GM13976 (cell line): ENCODE measurements at regions not wholly inside any gene's neighbourhood (a gene's known extent, or its start where the extent isn't known, plus 50 kb on each side); places are given as distances from the start of the nearest gene placed in this dataset.

ENCODE experiments used
- DNase-seq: peaks from one replicate; pipeline ENCODE4 v3.0.0; 2012; ENCODE audit warnings: low spot score
- in situ Hi-C: fragments of 300-500 bp; cut with MboI; formaldehyde crosslinking; loops from one replicate; pipeline ENCODE4 v1.12.0; 2022; ENCODE audit warnings: low sequenced_read_pairs, mixed read lengths, inconsistent platforms; ENCODE audit not compliant: unreplicated experiment
- TF ChIP-seq, protein P1 (sequence below): IDR thresholded peaks from 2 replicates; pipeline ENCODE4 v1.5.1; 2012; ENCODE audit warnings: borderline replicate concordance, mild to moderate bottlenecking; ENCODE audit not compliant: insufficient read depth; ENCODE audit errors: extremely low read depth, missing control alignments, control extremely low read depth

DNA sequence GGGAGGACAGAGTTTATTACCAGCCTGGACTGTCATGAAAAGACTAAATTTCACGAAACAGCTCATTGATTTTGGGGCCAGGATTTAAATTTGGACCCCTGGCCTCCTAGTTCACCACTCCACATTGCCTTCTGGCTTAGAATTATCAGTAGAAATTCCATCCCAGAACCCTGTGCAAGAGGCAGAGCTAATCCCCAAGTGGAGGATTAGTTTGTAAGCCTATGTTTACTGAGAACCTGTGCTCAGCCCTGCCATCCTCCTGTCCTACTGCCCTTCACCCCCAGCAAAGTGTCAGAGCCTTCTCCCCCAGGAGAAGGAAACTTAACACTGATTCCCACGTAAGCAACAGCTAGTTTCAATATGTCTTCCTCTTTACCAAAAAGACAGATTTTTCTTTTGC, 99.4 kb downstream of the SST start:
- in situ Hi-C loops: no loop called here

DNA sequence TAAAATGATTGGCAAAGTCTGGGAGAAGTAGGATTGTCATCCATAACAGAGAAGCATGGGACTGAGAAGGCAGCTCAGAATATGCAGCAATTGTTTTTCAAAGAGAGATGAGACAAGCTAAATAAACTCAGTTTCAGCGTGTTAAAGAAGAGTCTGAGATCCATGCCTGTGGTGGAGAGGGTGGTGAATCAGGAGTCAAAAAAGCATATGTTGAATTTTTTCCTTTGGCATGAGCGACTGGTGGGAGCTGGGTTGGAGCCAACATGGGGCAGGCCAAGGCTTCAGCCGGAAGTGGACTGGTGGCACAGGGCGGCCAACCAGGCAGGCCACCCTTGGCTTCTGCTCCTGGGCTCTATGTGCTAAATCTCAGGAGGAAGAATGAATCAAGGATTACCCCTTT, 102.0 kb downstream of the SST start:
- DNase-seq: no peak
- in situ Hi-C loops: no loop called here
- TF ChIP-seq, protein P1, sequence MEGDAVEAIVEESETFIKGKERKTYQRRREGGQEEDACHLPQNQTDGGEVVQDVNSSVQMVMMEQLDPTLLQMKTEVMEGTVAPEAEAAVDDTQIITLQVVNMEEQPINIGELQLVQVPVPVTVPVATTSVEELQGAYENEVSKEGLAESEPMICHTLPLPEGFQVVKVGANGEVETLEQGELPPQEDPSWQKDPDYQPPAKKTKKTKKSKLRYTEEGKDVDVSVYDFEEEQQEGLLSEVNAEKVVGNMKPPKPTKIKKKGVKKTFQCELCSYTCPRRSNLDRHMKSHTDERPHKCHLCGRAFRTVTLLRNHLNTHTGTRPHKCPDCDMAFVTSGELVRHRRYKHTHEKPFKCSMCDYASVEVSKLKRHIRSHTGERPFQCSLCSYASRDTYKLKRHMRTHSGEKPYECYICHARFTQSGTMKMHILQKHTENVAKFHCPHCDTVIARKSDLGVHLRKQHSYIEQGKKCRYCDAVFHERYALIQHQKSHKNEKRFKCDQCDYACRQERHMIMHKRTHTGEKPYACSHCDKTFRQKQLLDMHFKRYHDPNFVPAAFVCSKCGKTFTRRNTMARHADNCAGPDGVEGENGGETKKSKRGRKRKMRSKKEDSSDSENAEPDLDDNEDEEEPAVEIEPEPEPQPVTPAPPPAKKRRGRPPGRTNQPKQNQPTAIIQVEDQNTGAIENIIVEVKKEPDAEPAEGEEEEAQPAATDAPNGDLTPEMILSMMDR: no peak

More for the DNA sequence above, 99.4 kb downstream of the SST start:
- TF ChIP-seq, protein P1: no peak
- DNase-seq: no peak

DNA sequence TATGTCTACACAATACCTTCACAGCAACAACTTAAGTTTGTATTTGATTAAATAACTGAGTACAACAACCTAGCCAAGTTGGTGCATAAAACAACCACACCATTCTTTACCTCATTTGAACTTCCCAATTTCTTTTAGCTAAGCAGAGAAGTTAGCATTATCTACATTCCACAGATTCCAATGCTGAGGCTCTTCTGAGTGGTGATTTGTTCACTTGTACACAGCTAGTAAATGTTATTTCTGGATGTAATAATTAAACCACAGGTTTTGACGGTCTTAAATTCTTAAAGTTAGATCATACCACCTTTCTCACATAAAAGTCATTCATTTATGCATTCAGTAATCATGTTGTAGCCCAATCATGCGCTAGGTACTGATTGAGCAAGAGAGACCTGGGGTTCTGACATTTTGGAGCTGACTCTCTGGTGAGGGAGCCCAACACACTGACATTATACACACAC, 102.5 kb downstream of the SST start:
- DNase-seq: no peak
- TF ChIP-seq, protein P1: no peak
- in situ Hi-C loops: no loop called here

DNA sequence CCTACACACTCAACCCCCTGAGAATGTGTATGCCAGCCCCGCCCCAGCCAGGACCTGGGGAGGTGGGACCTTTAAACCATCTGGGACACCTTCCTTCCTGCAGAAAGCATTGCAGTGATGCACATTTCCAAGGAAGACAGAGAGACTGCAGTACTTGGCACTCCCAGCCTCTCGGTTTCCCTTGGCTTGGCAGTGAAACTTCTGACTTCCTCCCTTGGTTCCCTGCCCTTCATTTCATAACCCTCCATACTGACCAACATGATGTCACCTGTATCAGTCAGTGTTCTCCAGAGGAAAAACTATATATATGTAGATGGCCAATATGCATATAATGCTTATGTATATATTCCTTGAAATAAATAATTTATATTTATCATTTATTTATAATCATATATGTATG, 103.2 kb downstream of the SST start:
- in situ Hi-C loops: no loop called here
- no peak for DNase-seq
- TF ChIP-seq, protein P1: no peak

DNA sequence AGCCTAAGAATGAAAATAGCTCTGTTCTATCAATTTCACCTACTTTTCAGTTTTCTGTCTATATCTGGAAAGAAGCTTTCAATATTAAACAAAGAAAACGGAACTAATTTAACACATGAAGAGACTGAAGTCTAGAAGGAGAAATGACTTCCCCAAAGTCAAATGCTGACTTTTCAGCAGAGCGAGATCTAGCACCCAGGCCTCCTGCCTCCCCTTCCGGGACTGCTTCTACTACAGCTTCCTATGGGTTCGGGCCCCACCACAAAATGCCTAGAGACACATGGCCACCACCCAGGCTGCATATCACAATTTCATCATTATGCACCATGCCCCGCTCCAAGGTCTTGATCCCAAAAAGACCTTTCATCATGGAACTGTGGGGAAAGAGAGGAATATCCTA, 104.5 kb downstream of the SST start:
- TF ChIP-seq, protein P1: no peak
- DNase-seq: no peak
- in situ Hi-C loops: no loop called here

DNA sequence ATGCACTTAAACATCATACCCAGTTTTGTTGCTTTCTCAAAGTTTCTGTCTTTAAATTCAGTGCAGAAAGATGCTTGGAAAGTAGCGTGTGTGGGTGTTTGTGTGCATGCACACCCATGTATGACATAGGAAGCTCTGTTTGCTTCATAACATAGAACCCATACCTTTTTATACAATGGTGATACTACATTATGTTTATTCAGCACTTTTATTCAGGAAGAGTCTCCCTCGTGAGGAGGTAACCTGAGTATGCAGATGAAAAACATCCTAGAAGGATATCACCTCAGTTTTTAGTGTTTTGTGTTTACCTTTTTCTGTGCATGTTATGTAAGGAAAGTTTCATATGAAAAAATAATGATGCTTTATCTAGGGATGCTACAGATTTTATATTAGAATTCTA, 111.2 kb downstream of the SST start:
- DNase-seq: no peak
- TF ChIP-seq, protein P1: no peak
- in situ Hi-C loops: no loop called here

DNA sequence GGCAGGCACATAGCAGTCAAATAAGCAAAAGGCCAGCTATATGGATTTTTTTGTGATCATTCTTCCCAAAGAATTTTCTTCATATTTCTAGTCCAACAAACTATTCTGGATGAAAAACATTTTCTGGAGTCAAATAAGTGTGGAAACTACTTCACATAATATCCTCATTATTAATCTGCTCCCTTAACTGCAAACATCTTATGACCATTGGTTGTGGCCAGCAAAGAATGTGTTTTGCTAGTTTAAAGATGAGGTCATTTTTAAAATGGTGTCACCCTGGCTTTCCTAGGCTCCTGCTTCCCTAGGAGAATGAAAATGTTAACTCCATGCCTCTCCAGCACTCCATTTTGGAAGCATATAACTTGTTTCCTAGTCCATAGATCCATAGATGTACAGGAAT, 118.8 kb downstream of the SST start:
- in situ Hi-C loops: no loop called here
- TF ChIP-seq, protein P1: no peak
- no peak for DNase-seq
